MM.1S (cell line): ENCODE measurements at regions not wholly inside any gene's neighbourhood (a gene's known extent, or its start where the extent isn't known, plus 50 kb on each side); places are given as distances from the start of the nearest gene placed in this dataset.

Source experiments
- DNase-seq: peaks from one replicate; pipeline ENCODE4 v3.0.0-alpha.2; 2015
- H2AFZ ChIP-seq: fragments of 300-600 bp; sonication (generic); 2 replicates; pipeline ENCODE4 v1.6.0; 2016; ENCODE audit warnings: antibody characterized with exemption, low read length
- H3F3A ChIP-seq: fragments of 300-600 bp; sonication (generic); 2 replicates; pipeline ENCODE4 v1.6.1; 2016; ENCODE audit warnings: mild to moderate bottlenecking, antibody characterized with exemption, low read length, moderate library complexity, mixed read lengths; ENCODE audit not compliant: insufficient read depth
- H3K27ac ChIP-seq: fragments of 300-600 bp; sonication (generic); 2 replicates; pipeline ENCODE4 v1.5.1; 2016; ENCODE audit warnings: mild to moderate bottlenecking, low read length
- H3K27me3 ChIP-seq: fragments of 300-600 bp; sonication (generic); replicated peaks from 2 replicates; pipeline ENCODE4 v1.6.0; 2016; ENCODE audit warnings: low read length; ENCODE audit not compliant: insufficient read depth
- H3K36me3 ChIP-seq: fragments of 300-600 bp; sonication (generic); replicated peaks from 2 replicates; pipeline ENCODE4 v1.6.1; 2016; ENCODE audit warnings: mild to moderate bottlenecking, low read length, mixed read lengths; ENCODE audit not compliant: insufficient read depth
- H3K4me1 ChIP-seq: fragments of 300-600 bp; sonication (generic); 2 replicates; pipeline ENCODE4 v1.6.1; 2016; ENCODE audit warnings: low read length, mixed read lengths
- H3K4me2 ChIP-seq: fragments of 300-600 bp; sonication (generic); 2 replicates; pipeline ENCODE4 v1.6.0; 2016; ENCODE audit warnings: low read depth, low read length
- H3K4me3 ChIP-seq: fragments of 300-600 bp; sonication (generic); 2 replicates; pipeline ENCODE4 v1.5.1; 2016; ENCODE audit warnings: low read length, mixed read lengths
- H3K79me2 ChIP-seq: fragments of 300-600 bp; sonication (generic); 2 replicates; pipeline ENCODE4 v1.6.1; 2016; ENCODE audit warnings: mixed run types, low read length, mixed read lengths
- H3K9ac ChIP-seq: fragments of 300-600 bp; sonication (generic); 2 replicates; pipeline ENCODE4 v1.6.1; 2016; ENCODE audit warnings: low read length, mixed read lengths
- H3K9me2 ChIP-seq: fragments of 300-600 bp; sonication (generic); replicated peaks from 2 replicates; pipeline ENCODE4 v1.6.1; 2016; ENCODE audit warnings: mild to moderate bottlenecking, low read length, mixed read lengths; ENCODE audit not compliant: insufficient read depth
- H3K9me3 ChIP-seq: fragments of 300-600 bp; sonication (generic); replicated peaks from 2 replicates; pipeline ENCODE4 v1.6.1; 2016; ENCODE audit warnings: mild to moderate bottlenecking, low read length, mixed read lengths; ENCODE audit not compliant: insufficient read depth
- H4K20me1 ChIP-seq: fragments of 300-600 bp; sonication (generic); 2 replicates; pipeline ENCODE4 v1.6.1; 2016; ENCODE audit warnings: mild to moderate bottlenecking, low read length, moderate library complexity, mixed read lengths; ENCODE audit not compliant: insufficient read depth
- EZH2 ChIP-seq: fragments of 300-600 bp; sonication (generic); optimal IDR thresholded peaks from 2 replicates; pipeline ENCODE3; 2017; ENCODE audit warnings: low read depth, mild to moderate bottlenecking, antibody characterized with exemption, low read length, mixed read lengths
- EZH2phosphoT487 ChIP-seq: fragments of 300-600 bp; sonication (generic); IDR thresholded peaks from 2 replicates; pipeline ENCODE4 v1.6.1; 2018; ENCODE audit warnings: antibody characterized with exemption, low read length
- TF ChIP-seq, protein P1 (sequence below): fragments of 300-600 bp; sonication (generic); IDR thresholded peaks from 2 replicates; pipeline ENCODE4 v1.5.1; 2016; ENCODE audit warnings: antibody characterized with exemption, low read length, mixed read lengths

- no peaks in the 10 kb centered on the region for H3K79me2 ChIP-seq
- TF ChIP-seq EZH2phosphoT487 (no peak), EZH2 (no peak)
- TF ChIP-seq, protein P1, sequence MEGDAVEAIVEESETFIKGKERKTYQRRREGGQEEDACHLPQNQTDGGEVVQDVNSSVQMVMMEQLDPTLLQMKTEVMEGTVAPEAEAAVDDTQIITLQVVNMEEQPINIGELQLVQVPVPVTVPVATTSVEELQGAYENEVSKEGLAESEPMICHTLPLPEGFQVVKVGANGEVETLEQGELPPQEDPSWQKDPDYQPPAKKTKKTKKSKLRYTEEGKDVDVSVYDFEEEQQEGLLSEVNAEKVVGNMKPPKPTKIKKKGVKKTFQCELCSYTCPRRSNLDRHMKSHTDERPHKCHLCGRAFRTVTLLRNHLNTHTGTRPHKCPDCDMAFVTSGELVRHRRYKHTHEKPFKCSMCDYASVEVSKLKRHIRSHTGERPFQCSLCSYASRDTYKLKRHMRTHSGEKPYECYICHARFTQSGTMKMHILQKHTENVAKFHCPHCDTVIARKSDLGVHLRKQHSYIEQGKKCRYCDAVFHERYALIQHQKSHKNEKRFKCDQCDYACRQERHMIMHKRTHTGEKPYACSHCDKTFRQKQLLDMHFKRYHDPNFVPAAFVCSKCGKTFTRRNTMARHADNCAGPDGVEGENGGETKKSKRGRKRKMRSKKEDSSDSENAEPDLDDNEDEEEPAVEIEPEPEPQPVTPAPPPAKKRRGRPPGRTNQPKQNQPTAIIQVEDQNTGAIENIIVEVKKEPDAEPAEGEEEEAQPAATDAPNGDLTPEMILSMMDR = no peak
- DNase-seq = no peak
- H3K4me1 ChIP-seq = 0 out of 2 replicates have a peak, but pooled peaks cover under 1% of the 10 kb centered on the region
- no peak overlapping the region for H3K4me3 ChIP-seq
- no peak overlapping the region for H3K9ac ChIP-seq
- H4K20me1 ChIP-seq = no peaks in the 10 kb centered on the region
- H3K9me2 ChIP-seq = no peaks in the 10 kb centered on the region
- H3K27me3 ChIP-seq = no peaks in the 10 kb centered on the region
- H3K36me3 ChIP-seq = no peaks in the 10 kb centered on the region
- no peak overlapping the region for H2AFZ ChIP-seq
- no peak overlapping the region for H3K27ac ChIP-seq
- no peaks in the 10 kb centered on the region for H3F3A ChIP-seq
- H3K9me3 ChIP-seq = no peaks in the 10 kb centered on the region
- no peak overlapping the region; the same call in 1 of the 2 replicates for H3K4me2 ChIP-seq
Measured at GRCh38 chr5:90312027-90312426, 97.5 kb downstream of the CETN3 start.

- no peak overlapping the region for H3K27ac ChIP-seq
- TF ChIP-seq EZH2 (no peak), EZH2phosphoT487 (no peak)
- TF ChIP-seq, protein P1 = no peak
- H3K9me2 ChIP-seq = no peaks in the 10 kb centered on the region
Measured at GRCh38 chr5:90311401-90311800, 98.2 kb downstream of the CETN3 start.

GRCh38 chr5:90308787-90309585, 100.6 kb downstream of the CETN3 start:
- H4K20me1 ChIP-seq = no peaks in the 10 kb centered on the region
- no peaks in the 10 kb centered on the region for H3K9me3 ChIP-seq
- H3K27me3 ChIP-seq = no peaks in the 10 kb centered on the region
- H3K4me1 ChIP-seq = peaks cover 8% of the 10 kb centered on the region
- no peak overlapping the region for H3K4me3 ChIP-seq
- H3K79me2 ChIP-seq = no peaks in the 10 kb centered on the region
- no peak overlapping the region for H2AFZ ChIP-seq
- no peaks in the 10 kb centered on the region for H3F3A ChIP-seq
- no peak overlapping the region for H3K4me2 ChIP-seq
- H3K9me2 ChIP-seq = no peaks in the 10 kb centered on the region
- H3K27ac ChIP-seq = no peak overlapping the region
- H3K9ac ChIP-seq = no peak overlapping the region
- H3K36me3 ChIP-seq = no peaks in the 10 kb centered on the region
- TF ChIP-seq, protein P1 = no peak
- TF ChIP-seq EZH2phosphoT487 (no peak), EZH2 (no peak)
- no peak for DNase-seq

More at GRCh38 chr5:90311401-90311800, 98.2 kb downstream of the CETN3 start:
- no peak for DNase-seq
- H2AFZ ChIP-seq = no peak overlapping the region
- H3K9me3 ChIP-seq = no peaks in the 10 kb centered on the region
- H3K36me3 ChIP-seq = no peaks in the 10 kb centered on the region
- H3K9ac ChIP-seq = no peak overlapping the region
- no peaks in the 10 kb centered on the region for H3F3A ChIP-seq
- no peaks in the 10 kb centered on the region for H4K20me1 ChIP-seq
- no peaks in the 10 kb centered on the region for H3K79me2 ChIP-seq
- no peaks in the 10 kb centered on the region for H3K27me3 ChIP-seq
- H3K4me1 ChIP-seq = no peaks in the 10 kb centered on the region
- no peak overlapping the region for H3K4me3 ChIP-seq
- no peak overlapping the region for H3K4me2 ChIP-seq
